Loucy (cell line): ENCODE measurements at regions not wholly inside any gene's neighbourhood (a gene's known extent, or its start where the extent isn't known, plus 50 kb on each side); places are given as distances from the start of the nearest gene placed in this dataset.

ENCODE experiments used
- CTCF ChIP-seq: fragments of 200-600 bp; sonication (generic); conservative IDR thresholded peaks from 2 replicates; pipeline ENCODE4 v1.5.1; 2014; ENCODE audit warnings: mild to moderate bottlenecking, antibody characterized with exemption, low read length
- EZH2phosphoT487 ChIP-seq: fragments of 200-600 bp; IDR thresholded peaks from 2 replicates; pipeline ENCODE4 v1.6.1; 2018; ENCODE audit warnings: antibody characterized with exemption, mild to moderate bottlenecking, moderate library complexity, borderline replicate concordance

- TF ChIP-seq CTCF: no peak
- no peak for TF ChIP-seq EZH2phosphoT487
Observed at GRCh38 chr9:25048098-25048724, 502.5 kb upstream of the IZUMO3 start.
